ENCODE measurements at regions not wholly inside any gene's neighbourhood (a gene's known extent, or its start where the extent isn't known, plus 50 kb on each side); places are given as distances from the start of the nearest gene placed in this dataset.

DNA sequence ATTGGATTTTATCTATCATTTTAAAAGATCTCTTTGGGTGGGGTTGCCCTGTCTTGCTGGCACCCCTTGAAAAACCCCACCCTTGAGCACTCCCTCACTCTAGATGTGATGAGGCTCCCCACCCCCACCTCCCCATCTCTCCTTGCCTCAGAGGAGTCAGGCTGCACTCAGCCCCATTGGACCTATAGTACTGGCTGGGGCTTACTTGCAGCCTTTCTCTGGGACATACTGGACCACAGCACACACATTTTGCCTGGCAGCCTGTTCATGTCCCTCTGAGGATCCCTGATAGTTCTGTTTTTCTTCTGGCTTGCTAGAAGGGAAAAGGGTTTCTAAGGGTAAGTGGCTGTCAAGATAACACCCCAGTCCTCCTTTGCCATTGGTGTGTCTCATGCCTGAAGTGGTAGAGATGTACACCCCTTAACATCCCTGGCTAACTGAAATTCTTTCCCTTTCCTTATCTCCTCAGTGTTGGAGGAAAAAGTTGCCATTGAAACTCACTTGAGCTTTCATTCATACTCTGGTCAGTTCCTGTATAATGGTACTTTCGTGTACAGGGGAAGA, 553.4 kb upstream of the CITED2 start:
- in situ Hi-C loops (cut with MboI; ENCODE audit: low sequenced_read_pairs): no loop called here

DNA sequence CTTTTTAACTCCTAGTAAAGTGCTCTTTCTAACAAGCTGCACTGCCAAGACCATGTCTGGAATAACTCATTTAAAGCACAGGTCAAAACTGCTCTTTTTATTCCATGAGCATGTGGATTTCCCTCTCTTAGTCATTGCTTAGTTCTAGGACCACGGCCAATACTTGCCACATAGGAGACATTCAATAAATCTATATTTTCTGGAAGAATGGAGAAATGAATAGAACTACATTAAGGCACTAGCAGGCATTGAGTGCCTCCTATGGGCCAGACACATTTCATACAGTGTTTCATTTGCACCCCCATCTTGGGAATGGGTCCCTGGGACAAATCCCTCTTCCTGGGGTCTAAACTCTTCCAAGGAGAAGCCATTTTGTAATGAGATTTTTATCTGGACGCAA, 552.8 kb upstream of the CITED2 start:
- in situ Hi-C loops (cut with MboI; ENCODE audit: low sequenced_read_pairs): no loop called here

DNA sequence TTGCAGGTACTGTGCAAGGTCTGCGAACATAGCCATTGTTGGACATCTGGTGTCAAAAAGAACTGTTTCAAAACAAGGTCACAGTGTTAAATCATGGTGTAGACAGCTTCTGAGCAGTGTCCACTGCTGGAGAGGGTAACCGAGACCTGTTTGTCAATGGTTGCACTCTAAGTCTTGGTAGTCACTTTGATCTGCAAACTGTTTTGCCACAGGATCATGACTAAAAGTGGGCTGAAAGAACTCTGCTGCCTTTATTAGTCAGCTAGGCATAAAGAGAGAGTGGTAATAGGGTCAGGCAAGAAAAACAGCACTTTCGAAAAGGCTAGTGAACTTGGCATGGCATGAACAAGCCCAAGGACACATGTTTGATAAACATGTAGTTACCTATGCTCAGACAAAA, 552.3 kb upstream of the CITED2 start:
- in situ Hi-C loops (cut with MboI; ENCODE audit: low sequenced_read_pairs): no loop called here

DNA sequence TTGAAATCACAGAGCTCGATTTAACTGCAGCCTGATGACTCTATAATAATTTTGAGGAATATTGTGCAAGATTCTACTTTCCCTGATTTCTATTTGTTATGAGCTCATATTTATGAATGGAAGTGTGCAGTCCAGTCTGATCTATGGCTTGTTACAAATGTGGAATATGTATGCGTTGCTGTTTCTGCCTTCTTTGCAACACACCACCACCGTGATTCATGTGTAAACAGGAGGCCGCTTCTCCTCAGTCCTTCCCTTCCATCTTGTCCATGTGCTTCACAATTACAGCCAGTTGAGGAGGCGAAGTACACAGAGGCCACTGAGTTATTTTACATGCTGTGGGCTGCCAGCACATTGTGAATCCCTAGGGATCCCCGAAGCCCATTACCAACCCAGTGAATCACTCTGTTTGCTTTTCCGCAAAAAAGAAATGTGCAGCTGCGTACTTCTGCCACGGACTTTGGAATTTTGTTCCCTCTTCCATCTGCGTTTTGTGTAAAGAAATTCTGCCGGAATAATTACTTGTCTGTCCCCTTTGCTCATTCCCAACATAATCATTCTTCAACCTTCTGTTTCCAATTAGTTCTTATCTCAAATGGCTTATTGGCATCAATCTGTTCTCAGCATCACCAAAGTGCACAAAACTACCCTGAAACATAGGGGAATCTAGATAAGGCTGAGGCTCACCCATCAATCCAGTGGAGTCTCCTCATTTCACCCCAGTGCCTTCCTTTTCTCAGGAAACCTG, 551.6 kb upstream of the CITED2 start:
- in situ Hi-C loops (cut with MboI; ENCODE audit: low sequenced_read_pairs): no loop called here

DNA sequence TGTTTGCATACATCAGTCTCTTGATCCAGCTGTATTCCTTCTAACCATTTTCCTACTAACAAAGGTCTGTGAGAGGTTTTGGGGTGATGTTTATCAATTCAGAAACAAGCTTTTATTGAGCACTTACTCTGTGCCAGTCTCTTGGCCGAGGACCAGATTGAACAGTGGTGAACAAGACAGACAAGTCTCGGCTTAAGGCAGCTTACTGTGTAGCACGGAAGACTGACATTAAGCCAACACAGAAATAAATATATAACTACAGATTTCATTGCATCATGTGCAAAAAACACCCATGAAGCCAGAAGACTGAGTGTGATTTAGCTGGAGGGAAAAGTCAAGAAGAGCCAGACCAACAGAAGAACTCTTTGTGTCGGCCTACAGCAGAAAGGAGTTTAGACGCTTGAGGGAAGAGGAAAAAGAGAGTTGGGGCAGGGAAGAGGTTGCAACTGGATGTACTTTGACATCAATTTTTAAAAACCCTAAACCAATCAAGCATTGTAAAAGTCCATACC, 549.6 kb upstream of the CITED2 start:
- in situ Hi-C loops (cut with MboI; ENCODE audit: low sequenced_read_pairs): no loop called here

DNA sequence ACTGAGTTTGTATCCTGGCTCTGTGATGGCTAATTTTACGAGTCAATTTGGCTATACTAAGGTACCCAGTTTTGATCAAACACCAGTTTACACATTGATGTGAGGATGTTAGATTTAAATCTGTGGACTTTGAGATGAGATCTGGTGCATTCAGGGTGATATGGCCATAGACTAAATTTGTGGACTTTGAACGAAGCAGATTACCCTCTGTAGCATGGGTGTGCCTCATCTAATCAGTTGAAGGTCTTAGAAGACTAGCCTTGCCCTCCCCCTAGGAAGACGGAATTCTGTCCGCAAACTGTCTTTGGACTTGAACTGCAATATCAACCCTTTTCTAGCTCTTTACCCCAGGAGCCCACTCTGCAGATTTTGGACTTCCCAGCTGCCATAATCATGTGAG, 547.8 kb upstream of the CITED2 start:
- in situ Hi-C loops (cut with MboI; ENCODE audit: low sequenced_read_pairs): no loop called here

DNA sequence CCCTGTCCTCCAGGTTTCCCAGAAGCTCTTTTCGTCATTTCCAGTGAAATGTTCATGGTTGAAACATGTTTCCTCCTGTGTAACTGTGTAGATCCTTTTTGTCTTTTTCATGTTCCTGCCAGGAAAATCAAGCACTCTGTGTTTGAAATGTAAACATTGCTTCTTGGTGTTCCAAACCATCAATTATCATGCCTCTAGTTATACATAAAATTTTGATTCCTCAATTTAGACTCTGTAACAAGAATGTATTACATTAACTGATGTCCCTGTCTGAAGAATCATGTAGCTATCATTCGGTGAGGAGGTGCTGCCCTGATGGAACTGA, 546.3 kb upstream of the CITED2 start:
- in situ Hi-C loops (cut with MboI; ENCODE audit: low sequenced_read_pairs): no loop called here

DNA sequence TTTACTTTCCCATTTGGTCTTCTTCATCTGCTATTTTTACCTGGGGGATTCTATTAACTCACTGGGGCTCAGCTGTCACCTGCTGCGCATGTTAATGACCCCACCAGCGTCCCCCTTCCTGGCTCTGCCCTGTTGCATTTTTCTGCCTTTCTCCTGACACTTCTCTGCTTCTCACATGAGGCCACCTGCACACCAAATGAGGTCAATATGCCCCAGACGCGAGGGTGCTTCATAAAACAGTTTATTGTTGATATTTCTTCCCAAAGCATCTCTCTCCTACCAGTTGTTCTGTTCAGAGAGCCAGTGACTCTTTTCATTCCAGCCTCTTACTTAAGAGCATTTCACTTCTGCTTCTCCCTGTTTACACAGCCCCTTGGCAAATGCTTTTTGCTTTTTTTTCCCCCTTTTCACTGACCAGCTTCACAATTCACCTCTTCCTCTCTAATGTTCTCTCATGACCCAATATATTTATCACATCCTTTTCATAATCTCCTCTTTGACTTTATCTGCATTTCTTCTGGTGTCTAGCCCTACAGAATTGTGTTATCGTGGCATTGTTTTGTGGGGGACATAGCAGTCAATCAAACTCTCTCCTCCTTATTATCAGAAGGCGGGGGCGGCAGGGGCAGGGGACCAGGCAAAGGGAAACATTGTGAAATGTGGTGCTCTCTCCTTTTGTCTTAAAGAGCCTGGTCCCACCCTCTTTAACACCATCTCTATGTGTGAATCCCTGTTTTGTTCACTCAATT, 545.8 kb upstream of the CITED2 start:
- in situ Hi-C loops (cut with MboI; ENCODE audit: low sequenced_read_pairs): no loop called here

DNA sequence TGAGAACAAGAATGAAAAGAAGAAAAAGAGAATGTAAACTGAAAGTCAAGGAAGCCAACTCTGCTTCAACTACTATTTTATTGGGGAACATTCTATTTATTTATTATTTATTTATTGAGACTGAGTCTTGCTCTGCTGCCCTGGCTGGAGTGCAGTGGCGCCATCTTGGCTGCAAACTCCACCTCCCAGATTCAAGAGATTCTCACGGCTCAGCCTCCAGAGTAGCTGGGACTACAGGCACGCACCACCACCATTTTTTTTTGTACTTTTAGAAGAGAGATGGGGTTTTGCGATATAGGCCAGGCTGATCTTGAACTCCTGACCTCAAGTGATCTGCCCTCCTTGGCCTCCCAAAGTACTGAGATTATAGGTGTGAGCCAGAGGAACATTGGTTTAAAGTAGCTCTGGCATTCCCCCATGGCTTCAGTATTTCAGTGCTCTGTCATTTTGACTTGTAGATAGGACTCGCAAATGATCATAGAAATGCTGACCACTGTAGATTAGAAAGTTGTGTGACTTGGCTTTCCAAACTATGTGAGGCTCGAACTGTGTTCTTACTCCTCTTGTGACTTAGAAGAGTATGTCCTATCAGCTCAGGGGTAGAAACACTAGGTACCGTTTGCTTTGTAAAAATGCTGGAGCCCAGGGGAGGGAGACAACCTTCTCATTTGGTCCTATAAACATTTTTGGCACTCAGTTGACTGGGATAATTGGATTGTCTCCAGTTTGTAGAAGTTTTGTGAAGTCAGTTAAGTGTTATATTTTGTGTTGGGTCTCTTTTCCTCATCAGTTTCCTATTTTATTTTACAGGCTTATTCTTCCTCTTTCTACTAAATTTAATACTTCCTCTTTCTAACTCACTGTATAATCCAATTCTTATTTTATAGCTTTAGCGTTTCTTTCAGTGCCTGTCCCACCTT, 544.9 kb upstream of the CITED2 start:
- in situ Hi-C loops (cut with MboI; ENCODE audit: low sequenced_read_pairs): no loop called here

DNA sequence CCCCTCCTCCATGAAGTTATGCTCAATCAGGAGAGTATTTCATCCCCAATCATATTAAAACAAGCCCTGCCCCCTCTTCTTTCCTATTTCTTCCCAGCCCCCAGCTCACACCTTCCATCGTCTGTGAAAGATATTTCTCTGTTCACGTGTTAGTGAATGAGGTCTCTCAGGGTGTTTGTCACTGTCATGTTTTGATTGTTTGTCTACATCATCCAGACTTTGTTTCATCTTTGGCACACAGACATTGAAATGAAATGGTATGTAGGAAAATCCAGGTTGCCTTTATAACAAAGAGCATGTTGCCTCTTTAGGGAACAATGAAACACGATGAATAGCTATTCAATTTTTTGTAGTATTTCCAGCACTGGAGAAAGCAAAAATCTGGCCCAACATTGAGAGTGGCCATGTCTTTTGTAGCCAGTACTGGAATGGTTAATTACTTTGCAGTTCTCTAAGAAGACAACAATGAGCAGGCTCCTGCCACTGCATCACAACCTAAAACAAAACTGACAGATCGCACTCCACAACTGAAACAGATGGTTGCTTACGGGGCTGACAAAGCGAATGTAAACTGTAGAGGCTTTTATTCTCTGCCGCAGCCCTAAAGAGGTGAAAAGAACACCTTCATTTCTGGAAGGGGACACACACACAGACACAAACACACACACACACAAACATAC, 543.6 kb upstream of the CITED2 start:
- in situ Hi-C loops (cut with MboI; ENCODE audit: low sequenced_read_pairs): no loop called here

DNA sequence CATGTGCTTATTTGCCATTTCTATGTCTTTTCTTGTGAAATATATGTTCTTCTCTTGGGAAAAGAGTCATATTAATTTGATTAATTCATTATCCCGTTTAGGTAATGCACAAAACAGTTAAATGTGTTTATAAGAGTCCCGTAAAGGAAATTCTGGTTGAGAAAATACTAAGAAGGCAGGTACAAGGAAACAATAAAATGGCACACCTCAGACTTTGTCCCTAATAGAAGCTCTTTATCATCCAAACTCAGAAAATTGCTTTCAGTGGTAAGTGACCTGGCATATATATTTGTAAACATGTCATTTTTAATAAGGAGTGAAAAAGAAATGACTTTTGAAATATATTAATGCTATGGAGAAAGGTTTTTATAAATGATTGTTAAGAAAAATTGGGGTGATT, 540.5 kb upstream of the CITED2 start:
- in situ Hi-C loops (cut with MboI; ENCODE audit: low sequenced_read_pairs): no loop called here

DNA sequence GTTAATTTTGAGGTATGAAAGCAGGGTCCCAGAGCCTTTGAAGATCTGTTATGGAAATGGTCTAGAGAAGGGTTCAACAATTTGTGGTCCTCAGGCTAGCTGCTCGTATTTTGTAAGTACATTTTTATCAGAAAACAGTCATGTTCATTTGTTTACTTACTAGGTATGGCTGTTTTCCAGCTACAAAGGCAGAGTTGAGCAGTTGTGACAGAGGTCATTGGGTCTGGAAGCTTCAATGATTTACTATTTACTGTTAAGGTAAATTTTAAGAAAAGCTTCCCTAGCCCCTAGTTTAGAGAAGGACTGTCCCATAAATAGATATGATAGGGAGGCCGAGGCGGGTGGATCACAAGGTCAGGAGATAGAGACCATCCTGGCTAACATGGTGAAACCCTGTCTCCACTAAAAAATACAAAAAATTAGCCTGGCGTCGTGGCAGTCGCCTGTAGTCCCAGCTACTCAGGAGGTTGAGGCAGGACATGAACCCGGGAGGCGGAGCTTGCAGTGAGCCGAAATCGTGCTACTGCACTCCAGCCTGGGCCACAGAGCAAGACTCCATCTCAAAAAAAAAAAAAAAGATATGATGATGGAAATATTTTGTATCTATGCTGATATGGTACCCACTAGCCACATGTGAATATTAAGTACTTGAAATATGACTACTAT, 538.4 kb upstream of the CITED2 start:
- in situ Hi-C loops (cut with MboI; ENCODE audit: low sequenced_read_pairs): no loop called here

DNA sequence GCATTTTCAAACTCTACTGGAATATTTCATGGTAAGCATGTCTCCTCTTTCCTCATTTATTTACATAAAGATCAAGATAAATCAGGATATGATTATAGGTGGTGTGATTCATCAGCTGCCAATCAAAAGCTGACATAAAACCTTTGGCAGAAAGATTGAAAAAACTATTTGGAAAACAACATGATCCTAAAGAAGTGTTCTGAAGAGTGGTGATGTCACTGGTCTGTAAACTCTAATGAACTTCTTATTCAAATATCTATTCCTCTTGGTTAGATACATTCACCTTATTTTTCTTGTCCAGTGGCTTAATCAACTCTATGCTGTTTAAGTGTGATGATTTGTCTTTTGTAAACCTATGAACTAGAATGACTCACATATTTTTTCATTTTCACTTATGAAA, 535.5 kb upstream of the CITED2 start:
- in situ Hi-C loops (cut with MboI; ENCODE audit: low sequenced_read_pairs): no loop called here

DNA sequence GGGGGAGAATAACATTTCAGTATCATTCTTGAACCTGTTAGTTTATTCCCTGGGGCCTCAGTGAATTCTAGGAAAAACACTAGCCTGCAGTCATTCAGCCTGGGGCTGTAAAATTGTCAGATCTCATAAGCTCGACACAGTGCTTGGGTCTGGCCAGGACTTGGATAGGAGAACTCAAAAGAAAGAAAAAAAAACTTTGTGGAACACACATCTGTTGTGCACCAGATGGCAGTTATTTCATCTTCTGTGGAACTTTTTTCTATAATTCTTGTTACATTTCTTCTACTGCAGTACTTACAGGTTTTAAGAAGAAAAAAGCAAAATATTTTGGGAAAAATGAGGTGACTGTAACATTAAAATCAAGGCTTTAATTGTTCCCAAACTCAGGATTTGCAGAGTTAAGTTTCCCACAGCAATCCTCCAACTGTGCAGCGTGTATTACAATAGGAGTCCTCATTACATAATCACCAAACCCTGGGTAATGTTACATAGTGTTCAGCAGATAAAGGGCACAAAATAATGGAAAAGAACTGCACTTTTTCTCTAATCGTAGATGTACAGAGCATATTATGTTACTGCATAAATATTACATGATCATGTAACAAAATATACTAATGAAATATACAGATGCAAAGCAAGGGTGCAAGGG, 531.1 kb upstream of the CITED2 start:
- in situ Hi-C loops (cut with MboI; ENCODE audit: low sequenced_read_pairs): no loop called here

DNA sequence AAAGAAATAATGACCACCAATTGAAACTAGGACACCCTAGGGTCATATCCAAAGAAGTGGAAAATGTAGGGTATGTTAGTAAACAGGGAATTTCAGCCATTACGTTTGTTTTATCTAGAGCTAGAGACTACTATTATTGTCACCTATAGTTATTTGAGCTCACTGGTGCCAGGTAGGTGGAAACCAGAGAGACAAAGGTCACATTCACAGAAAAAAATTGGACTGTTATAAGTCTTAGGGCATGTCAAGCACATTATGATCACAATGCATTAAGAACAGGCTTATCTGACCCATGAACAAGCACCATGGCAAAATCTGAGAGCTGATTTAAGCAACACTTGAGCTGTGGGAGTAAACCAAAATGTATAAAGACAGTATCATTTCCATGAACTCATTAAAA, 530.1 kb upstream of the CITED2 start:
- in situ Hi-C loops (cut with MboI; ENCODE audit: low sequenced_read_pairs): no loop called here

DNA sequence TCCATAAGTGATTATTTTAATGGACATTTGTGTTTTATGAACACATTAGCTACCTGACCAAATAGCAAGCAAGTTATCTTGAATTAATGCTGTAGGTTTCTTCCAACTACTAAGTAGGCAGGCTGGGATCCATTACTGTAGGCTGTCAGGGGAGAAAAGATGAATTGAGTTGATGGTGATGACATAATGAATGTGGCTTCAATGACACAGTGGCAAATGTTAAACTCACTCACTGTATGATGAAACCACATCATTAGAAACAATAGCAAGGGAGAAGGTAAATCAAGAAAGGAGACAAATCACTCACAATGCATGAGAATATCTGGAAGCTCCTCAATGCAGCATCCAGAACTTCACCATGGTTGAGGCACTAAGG, 529.7 kb upstream of the CITED2 start:
- in situ Hi-C loops (cut with MboI; ENCODE audit: low sequenced_read_pairs): no loop called here

DNA sequence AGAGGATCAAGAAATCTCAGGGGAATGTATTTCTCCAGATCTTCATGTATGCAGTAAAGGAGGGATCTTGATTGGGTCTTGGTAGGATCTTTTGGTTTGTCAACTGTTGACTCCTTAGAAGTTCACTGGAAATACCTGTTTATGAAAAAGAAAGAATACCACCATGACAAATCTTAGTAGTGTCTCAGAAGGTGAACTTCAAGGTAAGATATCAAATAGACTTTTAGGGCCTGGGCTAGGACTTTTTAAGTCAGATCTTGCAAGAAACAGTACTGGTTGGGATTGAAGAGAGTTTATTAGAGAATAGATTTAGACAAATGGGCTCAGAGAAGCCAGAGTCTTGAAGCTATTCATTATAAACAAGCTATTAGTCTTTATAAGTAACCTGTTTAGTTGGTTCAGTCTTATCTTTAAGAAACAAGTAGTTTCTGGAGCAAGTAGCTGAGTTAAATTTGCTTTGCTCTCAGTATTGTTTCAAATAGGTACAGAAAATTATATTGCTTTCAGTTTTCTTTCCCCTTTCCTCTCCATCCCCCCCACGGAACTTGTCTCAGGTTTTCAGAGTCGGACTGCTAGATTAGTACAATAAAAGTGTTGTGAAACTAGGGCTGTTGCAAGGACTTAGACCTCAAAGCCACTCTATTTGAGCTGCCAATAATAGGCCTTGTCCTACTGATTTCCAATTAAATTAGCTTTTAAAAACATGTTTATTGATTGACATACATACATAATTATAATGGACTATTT, 529.1 kb upstream of the CITED2 start:
- in situ Hi-C loops (cut with MboI; ENCODE audit: low sequenced_read_pairs): no loop called here

DNA sequence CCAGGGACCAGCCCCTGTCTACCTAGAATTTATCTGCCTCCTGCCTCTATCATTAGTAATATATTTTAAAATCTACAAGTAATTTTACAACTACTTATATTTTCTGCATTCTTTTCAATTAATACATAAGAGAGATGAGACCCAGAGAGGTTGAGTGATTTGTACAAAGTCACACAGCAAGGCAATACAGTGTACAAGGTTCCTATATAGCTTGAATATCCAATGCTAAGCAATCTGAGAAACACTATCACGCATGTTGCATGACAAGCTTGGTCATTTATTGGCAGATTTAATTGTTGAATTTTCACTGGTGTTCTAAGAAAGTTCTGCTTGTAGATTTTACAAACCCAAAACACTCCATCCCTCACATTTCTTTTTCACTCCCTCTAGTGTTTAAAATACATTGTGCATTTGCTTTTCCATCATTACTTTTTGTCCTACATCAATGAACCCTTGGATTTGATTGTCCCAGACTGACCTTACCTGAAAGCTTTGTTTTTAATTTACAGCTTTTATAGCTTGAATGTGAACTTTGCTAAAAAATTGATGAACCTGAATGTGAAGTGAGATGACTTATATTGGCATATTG, 520.9 kb upstream of the CITED2 start:
- in situ Hi-C loops (cut with MboI; ENCODE audit: low sequenced_read_pairs): no loop called here

DNA sequence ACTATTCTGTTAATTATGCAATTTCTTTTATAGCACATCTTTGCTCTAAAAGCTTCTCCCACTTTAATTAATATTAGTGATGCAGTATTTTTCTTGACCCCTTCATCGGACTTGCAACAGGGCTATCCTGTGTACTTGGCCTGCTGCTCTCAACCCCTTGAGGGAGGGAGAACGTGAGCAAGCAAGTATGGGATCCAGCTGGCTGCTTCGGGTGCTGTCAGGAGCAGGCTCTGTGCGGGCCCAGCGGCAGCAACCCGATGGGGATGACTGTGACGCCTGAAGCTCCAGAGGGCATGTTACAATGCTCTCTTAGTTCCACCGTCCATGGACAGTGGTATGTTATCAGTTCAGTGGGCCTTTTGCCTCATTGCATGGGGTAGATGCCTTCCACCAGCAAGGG, 519.8 kb upstream of the CITED2 start:
- in situ Hi-C loops (cut with MboI; ENCODE audit: low sequenced_read_pairs): no loop called here
